H1 (cell line): ENCODE measurements at regions not wholly inside any gene's neighbourhood (a gene's known extent, or its start where the extent isn't known, plus 50 kb on each side); places are given as distances from the start of the nearest gene placed in this dataset.

Source experiments
- CTCF ChIA-PET: fragments of 300-600 bp; sonication (Branson Sonifier 250); formaldehyde crosslinking; loops from one replicate; lab custom pipeline; 2021; ENCODE audit not compliant: partially characterized antibody; lab: Charles Lee
- POLR2A ChIA-PET: fragments of 300-600 bp; sonication (Branson Sonifier 250); formaldehyde crosslinking; loops from one replicate; lab custom pipeline; 2021; ENCODE audit warnings: inconsistent platforms; ENCODE audit not compliant: partially characterized antibody; lab: Charles Lee
- DNase-seq, 2 experiments: peaks; one replicate each; pipeline versions ENCODE4 v3.0.0 to v3.0.0-alpha.2; 2010 to 2022; ENCODE audit warnings: low spot score in 2 of 2, low read depth in 1 of 2, mixed read lengths in 1 of 2
- FAIRE-seq: peaks from 2 replicates; lab custom pipeline; 2011; peaks lifted over from hg19 to GRCh38; lab: Jason Lieb, UNC
- H2AFZ ChIP-seq: 2 replicates; pipeline ENCODE4 v1.8.1; 2012; ENCODE audit warnings: low read length, inconsistent platforms
- H2AK5ac ChIP-seq: 2 replicates; pipeline ENCODE4 v1.6.1; 2013; ENCODE audit warnings: low read depth, low read length
- H2BK120ac ChIP-seq: replicated peaks from 2 replicates; pipeline ENCODE3; 2013; ENCODE audit warnings: low read depth, low read length, inconsistent platforms
- H2BK12ac ChIP-seq: 2 replicates; pipeline ENCODE4 v1.6.1; 2013; ENCODE audit warnings: low read depth, low read length
- H2BK15ac ChIP-seq: 2 replicates; pipeline ENCODE4 v1.6.1; 2013; ENCODE audit warnings: low read length
- H2BK20ac ChIP-seq: 2 replicates; pipeline ENCODE4 v1.6.1; 2013; ENCODE audit warnings: low read length
- H2BK5ac ChIP-seq: 2 replicates; pipeline ENCODE4 v1.6.1; 2013; ENCODE audit warnings: low read depth, low read length
- H3K14ac ChIP-seq: 2 replicates; pipeline ENCODE4 v1.6.1; 2013; ENCODE audit warnings: inconsistent platforms; ENCODE audit not compliant: insufficient read length
- H3K18ac ChIP-seq: 2 replicates; pipeline ENCODE4 v1.6.1; 2013; ENCODE audit warnings: low read length; ENCODE audit errors: extremely low read depth
- H3K23ac ChIP-seq: 2 replicates; pipeline ENCODE4 v1.6.1; 2013; ENCODE audit warnings: inconsistent platforms; ENCODE audit not compliant: insufficient read length
- H3K23me2 ChIP-seq: 2 replicates; pipeline ENCODE4 v1.6.1; 2013; ENCODE audit warnings: low read depth, low read length
- H3K27ac ChIP-seq: 2 replicates; pipeline ENCODE4 v1.6.1; 2011; ENCODE audit warnings: low read depth, low read length, inconsistent platforms
- H3K27me3 ChIP-seq, 4 experiments: replicated peaks in 1 of 4; 1 replicate in 1 of 4; 2 replicates in 3 of 4; pipeline versions ENCODE4 v1.6.1 to v1.8.1; 2011 to 2013; ENCODE audit warnings: low read length in 3 of 4, mild to moderate bottlenecking in 3 of 4, inconsistent platforms in 2 of 4, mixed read lengths in 2 of 4, moderate library complexity in 1 of 4; ENCODE audit not compliant: control insufficient read depth in 3 of 4, insufficient read depth in 3 of 4; ENCODE audit errors: extremely low read depth in 1 of 4
- H3K36me3 ChIP-seq, 4 experiments: 2 replicates each; pipeline versions ENCODE4 v1.6.1 to v1.8.1; 2011 to 2013; ENCODE audit warnings: mild to moderate bottlenecking in 4 of 4, low read length in 3 of 4, moderate library complexity in 2 of 4, control low read depth in 1 of 4, inconsistent platforms in 1 of 4; ENCODE audit not compliant: insufficient read depth in 4 of 4, control insufficient read depth in 2 of 4
- H3K4ac ChIP-seq: replicated peaks from 2 replicates; pipeline ENCODE3; 2013; ENCODE audit warnings: low read length, low read depth, mixed read lengths, inconsistent platforms; ENCODE audit not compliant: insufficient read length
- H3K4me1 ChIP-seq, 4 experiments: replicated peaks in 1 of 4; 1 replicate in 1 of 4; 2 replicates in 3 of 4; pipeline versions ENCODE4 v1.6.1 to v1.8.1; 2011 to 2013; ENCODE audit warnings: low read length in 3 of 4, inconsistent platforms in 2 of 4, mixed read lengths in 1 of 4; ENCODE audit not compliant: insufficient read depth in 4 of 4, control insufficient read depth in 3 of 4
- H3K4me2 ChIP-seq, 2 experiments: 2 replicates each; pipeline versions ENCODE4 v1.6.1 to v1.8.1; 2011 to 2013; ENCODE audit warnings: low read depth in 2 of 2, low read length in 2 of 2, control low read depth in 1 of 2, inconsistent platforms in 1 of 2, mild to moderate bottlenecking in 1 of 2; ENCODE audit not compliant: insufficient read depth in 1 of 2
- H3K4me3 ChIP-seq, 4 experiments: fragments of 200-600, 300-600 bp in 1 of 4; sonication (generic), shearing (Covaris generic), sonication (Bioruptor Twin) in 1 of 4; 2 replicates each; pipeline versions ENCODE4 v1.5.1 to v1.8.1; 2011 to 2016; ENCODE audit warnings: low read length in 4 of 4, low read depth in 3 of 4, control low read depth in 2 of 4, inconsistent platforms in 2 of 4, mild to moderate bottlenecking in 2 of 4, mixed read lengths in 1 of 4, moderate library complexity in 1 of 4; ENCODE audit not compliant: insufficient read depth in 2 of 4; ENCODE audit errors: extremely low read depth in 1 of 4
- H3K56ac ChIP-seq: replicated peaks from 2 replicates; pipeline ENCODE3; 2013; ENCODE audit warnings: low read depth, mild to moderate bottlenecking, mixed read lengths, low read length, inconsistent platforms; ENCODE audit not compliant: insufficient read length
- H3K79me1 ChIP-seq: 2 replicates; pipeline ENCODE4 v1.6.1; 2013; ENCODE audit warnings: low read depth, low read length, control low read depth
- H3K79me2 ChIP-seq, 2 experiments: 2 replicates each; pipeline versions ENCODE4 v1.6.1 to v1.8.1; 2012 to 2013; ENCODE audit warnings: low read length in 2 of 2, mild to moderate bottlenecking in 2 of 2, inconsistent platforms in 1 of 2; ENCODE audit not compliant: insufficient read depth in 2 of 2, control insufficient read depth in 1 of 2
- H3K9ac ChIP-seq, 4 experiments: replicated peaks in 1 of 4; 1 replicate in 1 of 4; 2 replicates in 3 of 4; pipeline versions ENCODE4 v1.6.1 to v1.8.1; 2011 to 2013; ENCODE audit warnings: low read depth in 3 of 4, low read length in 3 of 4, control low read depth in 2 of 4, mild to moderate bottlenecking in 2 of 4, moderate library complexity in 2 of 4, inconsistent platforms in 1 of 4; ENCODE audit errors: extremely low read depth in 1 of 4
- H3K9me3 ChIP-seq, 2 experiments: 2 replicates each; pipeline versions ENCODE4 v1.6.1 to v1.8.1; 2012 to 2013; ENCODE audit warnings: mild to moderate bottlenecking in 2 of 2, moderate library complexity in 2 of 2, control low read depth in 1 of 2, inconsistent platforms in 1 of 2, low read depth in 1 of 2, low read length in 1 of 2, mixed read lengths in 1 of 2; ENCODE audit not compliant: insufficient read depth in 2 of 2
- H4K20me1 ChIP-seq, 2 experiments: replicated peaks in 1 of 2; 2 replicates each; pipeline versions ENCODE3 to v1.8.1; 2011 to 2013; ENCODE audit warnings: inconsistent platforms in 2 of 2, low read length in 2 of 2, mild to moderate bottlenecking in 1 of 2; ENCODE audit not compliant: insufficient read depth in 2 of 2, control insufficient read depth in 1 of 2
- H4K5ac ChIP-seq: 2 replicates; pipeline ENCODE4 v1.6.1; 2013; ENCODE audit warnings: low read length, low read depth, mixed read lengths, inconsistent platforms; ENCODE audit not compliant: insufficient read length
- H4K8ac ChIP-seq: 2 replicates; pipeline ENCODE4 v1.8.0; 2013; ENCODE audit warnings: mild to moderate bottlenecking, moderate library complexity, low read length, inconsistent platforms; ENCODE audit not compliant: insufficient read depth; ENCODE audit errors: extremely low read depth
- H4K91ac ChIP-seq: replicated peaks from 2 replicates; pipeline ENCODE3; 2013; ENCODE audit warnings: low read length, mixed read lengths, inconsistent platforms; ENCODE audit not compliant: insufficient read length
- CHD1 ChIP-seq: IDR thresholded peaks from 2 replicates; pipeline ENCODE4 v1.6.1; 2012; ENCODE audit warnings: low read depth, low read length, improper control_type of control experiment
- E2F6 ChIP-seq: IDR thresholded peaks from 2 replicates; pipeline ENCODE4 v1.6.1; 2012; ENCODE audit warnings: inconsistent platforms
- RAD21 ChIP-seq, 2 experiments: IDR thresholded peaks in 1 of 2; conservative IDR thresholded peaks in 1 of 2; 2 replicates each; pipeline ENCODE4 v1.6.1; 2011; ENCODE audit warnings: low read depth in 2 of 2, low read length in 2 of 2, improper control_type of control experiment in 1 of 2, inconsistent platforms in 1 of 2, mild to moderate bottlenecking in 1 of 2, moderate library complexity in 1 of 2
- WGBS, 2 experiments: shearing (Covaris generic) in 1 of 2; methylation state at CpG; one replicate each; pipeline versions ENCODE4 v1.1.6 to v1.1.7; 2013 to 2015; ENCODE audit warnings: low lambda C conversion rate in 2 of 2, mixed read lengths in 2 of 2, inconsistent platforms in 1 of 2, low coverage in 1 of 2, missing lambda C conversion rate in 1 of 2; ENCODE audit not compliant: insufficient replicate concordance in 2 of 2, insufficient coverage in 1 of 2, insufficient read length in 1 of 2; ENCODE audit errors: extremely low coverage in 1 of 2, missing lambda C conversion rate in 1 of 2; 5-methylcytosine and 5-hydroxymethylcytosine counted together

GRCh38 chr6:16057446-16057845, 71.4 kb upstream of the MYLIP start:
- DNase-seq = no peak
- Histone ChIP-seq H3K27me3 (no peaks in the 10 kb centered on the region; a peak in 1 of 7 replicates), H2AFZ (no peak overlapping the region), H4K91ac (peak overlapping the region; percentile 61), H3K9ac (no peak overlapping the region), H2BK12ac (peak overlapping the region; percentile 80), H3K18ac (no peak overlapping the region), H3K4me2 (no peak overlapping the region), H2BK5ac (no peak overlapping the region), H2BK120ac (peak overlapping the region; percentile 34), H3K27ac (no peak overlapping the region), H3K36me3 (no peaks in the 10 kb centered on the region), H3K56ac (no peak overlapping the region), H3K14ac (no peak overlapping the region), H3K23ac (no peak overlapping the region), H3K23me2 (peaks cover 2% of the 10 kb centered on the region; the same call in 1 of the 2 replicates), H4K8ac (no peak overlapping the region), H3K4me3 (no peak overlapping the region), H2BK20ac (peak overlapping the region; percentile 37; the same call in 1 of the 2 replicates), H3K79me2 (no peaks in the 10 kb centered on the region), H2BK15ac (peak overlapping the region; percentile 48; the same call in 1 of the 2 replicates), H3K4ac (no peak overlapping the region), H3K9me3 (no peaks in the 10 kb centered on the region), H4K5ac (no peak overlapping the region), H3K4me1 (peaks cover 0 to 18% (median 15%) of the 10 kb centered on the region in 4 experiments; a peak in 6 of 7 replicates), H4K20me1 (no peaks in the 10 kb centered on the region), H3K79me1 (no peaks in the 10 kb centered on the region), H2AK5ac (no peak overlapping the region; the same call in 1 of the 2 replicates)
- no peak for FAIRE-seq
- ChIA-PET CTCF (interaction anchor here (0.6 kb wide), 1 partner anchor 368 kb away, joined by 3 read pairs; no protein-coding TSS in a partner anchor), POLR2A (no interaction called here)
- WGBS, 2 experiments = 85% methylated on average over 6 of the region's 6 CpGs; no CpG with 5 or more reads in 1 of the 2 experiments
- no peak for TF ChIP-seq RAD21 (IDR thresholded peaks at IDR 0.05 in 1 of 2, conservative IDR thresholded peaks at IDR 0.05 in 1 of 2; ENCODE audit: low read depth in 2 of 2, low read length in 2 of 2)
- no peak for TF ChIP-seq CHD1
- no peak for TF ChIP-seq E2F6
